GM21737 (cell line): ENCODE measurements at regions not wholly inside any gene's neighbourhood (a gene's known extent, or its start where the extent isn't known, plus 50 kb on each side); places are given as distances from the start of the nearest gene placed in this dataset.
"Not testable (repeated sequence)": the region's sequence is repeated elsewhere in the genome, so short reads cannot be mapped to it uniquely, and the experiment has no call there.

Experiments
- ATAC-seq: cut with Tn5 transposase; IDR thresholded peaks from one replicate; pipeline ENCODE4 v1.9.1; 2021; ENCODE audit warnings: mild to moderate bottlenecking, moderate library complexity; ENCODE audit not compliant: unreplicated experiment

GRCh38 chr5:94027145-94027544 lies 285.7 kb upstream of the POU5F2 start:
- ATAC-seq = no peak

GRCh38 chr5:94025788-94026473 lies 284.5 kb upstream of the POU5F2 start:
- ATAC-seq = no peak

DNA sequence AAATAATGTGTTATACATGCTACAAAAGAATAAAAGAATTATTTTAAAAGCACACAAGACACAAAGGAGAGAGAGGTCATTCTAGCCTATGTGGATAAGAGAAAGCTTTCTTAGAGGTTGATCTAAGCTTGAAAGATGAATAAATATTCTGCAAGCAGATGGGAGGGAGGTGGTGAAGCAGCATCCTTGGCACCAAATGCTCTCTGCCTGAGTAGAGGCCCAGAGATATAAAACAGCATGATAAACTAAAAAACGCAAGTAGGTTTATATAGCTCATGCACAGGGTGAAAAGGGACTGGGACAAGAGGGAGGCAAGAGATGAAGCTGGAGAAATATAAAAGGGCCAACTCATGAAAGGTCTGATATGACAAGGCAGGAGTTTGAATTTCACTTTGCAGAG lies 283.2 kb upstream of the POU5F2 start:
- no peak for ATAC-seq

GRCh38 chr5:94024101-94024500 lies 282.7 kb upstream of the POU5F2 start:
- no peak for ATAC-seq

DNA sequence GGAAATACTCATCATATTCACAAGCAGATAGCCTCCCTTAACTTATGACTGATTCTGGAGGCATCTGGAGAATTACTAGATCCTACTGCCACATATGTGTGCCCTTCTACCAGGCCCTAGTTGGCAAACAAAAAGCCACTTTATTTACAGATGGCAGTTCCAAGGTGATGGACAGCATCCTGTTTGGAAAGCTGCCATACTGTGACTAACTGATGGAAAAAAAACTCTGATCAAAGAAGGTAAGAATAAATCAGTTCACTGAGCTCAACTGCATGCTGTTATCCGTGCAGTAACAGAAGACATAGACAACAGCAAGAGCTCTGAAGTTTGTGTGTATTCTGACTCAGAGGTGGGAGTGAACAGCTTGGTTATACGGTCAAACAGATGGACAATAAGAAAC lies 279.8 kb upstream of the POU5F2 start:
- ATAC-seq = no peak

GRCh38 chr5:94017579-94017978 lies 276.2 kb upstream of the POU5F2 start:
- no peak for ATAC-seq

DNA sequence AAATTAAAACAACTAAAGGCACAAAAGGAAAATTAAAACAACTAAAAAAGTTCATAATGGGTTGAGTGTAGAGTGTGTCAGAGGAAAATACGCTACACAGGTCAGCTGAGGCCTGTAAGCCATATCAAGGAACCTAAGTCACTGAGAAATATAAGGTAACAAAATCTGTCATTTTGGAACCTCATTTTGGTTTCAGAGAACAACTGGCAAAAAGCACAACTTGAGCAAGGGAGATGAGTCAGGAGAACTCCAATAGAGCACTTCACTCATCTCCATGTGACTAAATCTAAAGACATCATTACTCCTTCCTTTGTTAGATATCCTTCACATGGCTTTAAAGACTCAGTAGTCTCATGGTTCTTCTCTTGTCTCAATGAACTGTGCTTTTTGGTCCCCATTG lies 269.4 kb upstream of the POU5F2 start:
- ATAC-seq = no peak

- no peak for ATAC-seq
These were observed 267.8 kb upstream of the POU5F2 start for GRCh38 chr5:94009161-94009560.

- no peak for ATAC-seq
These were observed 257.6 kb upstream of the POU5F2 start for GRCh38 chr5:93998951-93999455.

- ATAC-seq = no peak
These were observed 256.2 kb upstream of the POU5F2 start for GRCh38 chr5:93997562-93997961.

- ATAC-seq = no peak
These were observed 253.8 kb upstream of the POU5F2 start for GRCh38 chr5:93995126-93995621.

- ATAC-seq = no peak
These were observed 251.8 kb upstream of the POU5F2 start for GRCh38 chr5:93993161-93993560.

DNA sequence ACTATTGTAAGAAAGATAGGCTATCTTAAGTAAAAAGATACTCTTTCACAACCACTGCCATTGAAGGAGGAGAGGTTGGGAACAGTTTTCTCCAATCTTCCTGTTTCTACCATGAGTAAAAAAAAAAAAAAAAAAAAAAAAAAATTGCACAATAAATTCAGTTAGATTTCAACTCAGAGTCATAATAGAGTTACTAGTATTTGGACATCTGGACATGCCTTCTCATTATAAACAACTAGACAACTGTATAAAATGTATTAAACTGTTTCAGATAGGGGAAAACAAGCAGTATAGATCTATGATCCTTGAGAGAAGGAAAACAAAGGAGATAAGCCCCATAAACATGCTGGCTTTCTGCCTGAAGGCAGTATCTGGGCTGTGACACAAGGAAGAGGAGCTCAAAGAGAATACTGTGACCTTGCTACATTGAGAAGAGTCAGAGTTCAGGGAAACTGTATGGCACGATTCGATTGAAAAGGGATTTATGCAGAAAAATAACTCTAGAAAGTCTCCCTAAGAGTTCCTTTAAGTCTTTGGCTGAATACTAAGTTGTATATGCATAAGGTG lies 249.2 kb upstream of the POU5F2 start:
- no peak for ATAC-seq

GRCh38 chr5:93985940-93986570 lies 244.7 kb upstream of the POU5F2 start:
- not testable (repeated sequence) for ATAC-seq

- no peak for ATAC-seq
These were observed 236.8 kb upstream of the POU5F2 start for GRCh38 chr5:93978222-93978621.

- no peak for ATAC-seq
These were observed 226.5 kb upstream of the POU5F2 start for GRCh38 chr5:93967923-93968322.

GRCh38 chr5:93964421-93964820 lies 223.0 kb upstream of the POU5F2 start:
- no peak for ATAC-seq

- no peak for ATAC-seq
These were observed 218.6 kb upstream of the POU5F2 start for GRCh38 chr5:93960042-93960441.

DNA sequence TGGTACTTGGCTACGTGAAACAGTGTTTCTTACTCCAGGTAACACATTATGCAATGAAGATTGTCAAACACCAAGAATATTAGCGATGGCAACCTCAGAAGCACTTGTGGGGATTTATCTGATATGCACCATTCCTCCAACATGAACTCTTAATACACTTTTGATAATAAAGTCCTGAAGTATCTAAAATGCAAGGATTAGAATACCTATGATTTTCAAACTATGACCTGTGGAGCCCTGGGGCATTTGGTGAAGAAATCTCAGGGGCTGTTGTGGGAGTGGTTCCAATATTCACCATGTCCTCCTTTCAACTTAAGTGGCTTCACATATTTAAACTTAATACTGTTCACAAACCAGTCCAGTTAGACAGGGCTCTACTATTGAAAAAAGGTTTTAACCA lies 214.6 kb upstream of the POU5F2 start:
- ATAC-seq = no peak

GRCh38 chr5:93954421-93955069 lies 213.1 kb upstream of the POU5F2 start:
- ATAC-seq = no peak

DNA sequence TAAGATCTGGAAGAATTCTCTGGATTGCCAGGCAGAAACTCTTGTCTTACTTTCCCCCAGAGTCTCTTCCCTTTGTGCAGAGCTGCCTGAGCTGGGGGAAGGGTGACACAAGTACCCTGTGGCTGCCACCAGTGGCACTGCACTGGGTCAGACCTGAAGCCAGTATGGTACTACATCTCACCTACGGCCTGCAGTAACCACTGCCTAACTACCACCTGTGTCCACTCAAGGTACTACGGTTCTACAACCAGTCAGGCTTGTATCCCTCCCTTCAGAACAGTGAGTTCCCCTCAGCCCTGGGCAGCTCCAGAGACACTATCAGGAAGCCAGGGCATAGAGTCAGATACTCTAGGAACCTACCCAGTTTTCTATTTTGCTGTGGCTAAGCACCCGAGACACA lies 212.0 kb upstream of the POU5F2 start:
- no peak for ATAC-seq

GRCh38 chr5:93941897-93942296 lies 200.5 kb upstream of the POU5F2 start:
- no peak for ATAC-seq
